ENCODE measurements at regions not wholly inside any gene's neighbourhood (a gene's known extent, or its start where the extent isn't known, plus 50 kb on each side); places are given as distances from the start of the nearest gene placed in this dataset.
A peak's percentile ranks its signal among the peaks of the same experiment; 100 is the strongest.

DNA sequence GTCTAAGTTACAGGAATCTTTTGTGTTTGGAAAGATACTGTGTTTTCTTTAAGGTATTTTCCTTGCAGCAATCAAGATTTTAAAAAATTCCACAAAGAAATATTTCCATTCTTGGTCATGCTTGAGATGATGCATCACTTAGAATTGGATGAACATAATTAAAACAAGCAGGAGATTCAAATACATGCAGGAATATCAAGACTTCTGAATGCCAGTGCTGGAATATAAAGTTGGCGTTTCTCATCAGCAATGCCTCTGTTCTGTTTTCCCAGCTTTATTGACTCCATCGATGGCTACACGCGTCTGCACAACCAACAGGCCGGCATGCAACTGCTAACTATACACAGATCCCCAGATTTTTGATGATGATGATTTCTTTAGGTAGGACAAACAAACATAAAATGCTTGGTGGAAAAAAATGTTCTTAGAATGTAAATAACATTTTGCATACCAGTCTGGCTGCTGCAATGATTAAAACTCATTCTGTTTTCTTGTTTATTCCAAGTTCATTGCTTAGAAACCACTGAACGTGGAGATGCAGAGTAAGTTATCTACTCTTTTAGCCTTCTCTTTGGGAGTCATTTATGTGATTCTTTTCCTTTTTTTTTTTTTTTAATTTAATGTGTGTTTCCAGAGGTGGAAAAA, 91.3 kb upstream of the FAM171A1 start:
- H3K79me2 ChIP-seq (ENCODE audit: low read length): no peaks in the 10 kb centered on the region
- no peaks in the 10 kb centered on the region for H3K4me1 ChIP-seq (ENCODE audit: low read length)

GRCh38 chr10:15461353-15462108, 90.4 kb upstream of the FAM171A1 start:
- no peaks in the 10 kb centered on the region for H3K36me3 ChIP-seq (ENCODE audit: insufficient read depth, low read length)
- H3K9me2 ChIP-seq (replicated peaks; ENCODE audit: insufficient read depth, low read length): no peaks in the 10 kb centered on the region
- no peaks in the 10 kb centered on the region for H3K27me3 ChIP-seq (ENCODE audit: low read length)
- no peak overlapping the region for H3K4me2 ChIP-seq (ENCODE audit: low read depth, low read length, poor library complexity, severe bottlenecking)
- no peak overlapping the region for H3K27ac ChIP-seq (ENCODE audit: low read length)
- no peaks in the 10 kb centered on the region for H4K20me1 ChIP-seq (ENCODE audit: insufficient read depth, low read depth, low read length)
- H3K4me3 ChIP-seq (ENCODE audit: low read length): no peak overlapping the region
- no peaks in the 10 kb centered on the region for H3K9me3 ChIP-seq (ENCODE audit: low read length)
- DNase-seq: peak; percentile 43
- no peak overlapping the region for H2AFZ ChIP-seq (ENCODE audit: low read length)
- no peak overlapping the region for H3K9ac ChIP-seq (ENCODE audit: low read length)
- H3K79me2 ChIP-seq (ENCODE audit: low read length): no peaks in the 10 kb centered on the region
- no peaks in the 10 kb centered on the region for H3K4me1 ChIP-seq (ENCODE audit: low read length)

More for the DNA sequence above, 91.3 kb upstream of the FAM171A1 start:
- H3K27ac ChIP-seq (ENCODE audit: low read length): no peak overlapping the region
- H3K4me3 ChIP-seq (ENCODE audit: low read length): no peak overlapping the region
- no peak overlapping the region for H3K9ac ChIP-seq (ENCODE audit: low read length)
- H3K9me2 ChIP-seq (replicated peaks; ENCODE audit: insufficient read depth, low read length): no peaks in the 10 kb centered on the region
- no peak overlapping the region for H3K4me2 ChIP-seq (ENCODE audit: low read depth, low read length, poor library complexity, severe bottlenecking)
- no peak for DNase-seq
- H2AFZ ChIP-seq (ENCODE audit: low read length): no peak overlapping the region
- no peaks in the 10 kb centered on the region for H3K27me3 ChIP-seq (ENCODE audit: low read length)
- no peaks in the 10 kb centered on the region for H3K9me3 ChIP-seq (ENCODE audit: low read length)
- no peaks in the 10 kb centered on the region for H4K20me1 ChIP-seq (ENCODE audit: insufficient read depth, low read depth, low read length)
- no peaks in the 10 kb centered on the region for H3K36me3 ChIP-seq (ENCODE audit: insufficient read depth, low read length)

DNA sequence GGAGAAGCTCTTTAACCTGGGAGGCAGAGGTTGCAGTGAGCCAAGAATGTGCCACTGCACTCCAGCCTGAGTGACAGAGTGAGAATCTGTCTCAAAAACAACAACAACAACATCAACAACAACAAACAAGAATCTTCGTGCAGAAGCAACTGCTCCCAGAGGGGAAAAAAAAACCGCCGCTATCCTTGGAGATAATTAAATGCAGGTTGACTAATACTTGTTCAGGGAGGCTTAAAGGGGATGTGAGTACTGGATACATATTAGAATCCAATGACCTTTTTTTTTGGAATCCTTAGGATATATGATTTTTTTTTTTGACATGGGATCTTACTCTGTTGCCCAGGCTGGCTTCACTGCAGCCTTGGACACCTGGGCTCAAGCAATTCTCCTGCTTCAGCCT, 89.6 kb upstream of the FAM171A1 start:
- Histone ChIP-seq H3K9ac (ENCODE audit: low read length) (no peak overlapping the region), H3K27ac (ENCODE audit: low read length) (no peak overlapping the region), H2AFZ (ENCODE audit: low read length) (no peak overlapping the region), H3K9me2 (replicated peaks; ENCODE audit: insufficient read depth, low read length) (no peaks in the 10 kb centered on the region), H3K36me3 (ENCODE audit: insufficient read depth, low read length) (no peaks in the 10 kb centered on the region), H3K27me3 (ENCODE audit: low read length) (no peaks in the 10 kb centered on the region), H3K4me1 (ENCODE audit: low read length) (no peaks in the 10 kb centered on the region), H3K4me3 (ENCODE audit: low read length) (no peak overlapping the region), H3K79me2 (ENCODE audit: low read length) (no peaks in the 10 kb centered on the region), H3K4me2 (ENCODE audit: low read depth, low read length, poor library complexity, severe bottlenecking) (no peak overlapping the region), H3K9me3 (ENCODE audit: low read length) (no peaks in the 10 kb centered on the region), H4K20me1 (ENCODE audit: insufficient read depth, low read depth, low read length) (no peaks in the 10 kb centered on the region)
- no peak for DNase-seq

DNA sequence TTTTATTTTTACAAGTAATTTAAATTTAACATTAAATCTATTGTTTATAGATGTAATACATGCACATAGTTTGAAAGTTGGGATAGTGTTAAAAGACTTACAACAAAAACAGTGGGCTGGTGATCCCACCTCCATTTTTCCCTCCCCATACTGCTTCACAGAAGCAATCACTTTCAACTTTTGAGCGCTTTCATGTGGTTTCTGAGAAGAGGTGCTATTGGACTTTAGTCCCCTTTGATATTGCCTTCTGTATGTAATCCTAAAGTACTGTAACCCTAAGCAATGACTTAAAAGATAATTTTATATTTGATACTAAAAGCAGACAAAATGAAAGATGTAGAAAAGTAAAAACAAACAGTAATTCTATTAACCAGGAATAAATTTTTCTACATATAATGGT, 88.1 kb upstream of the FAM171A1 start:
- no peaks in the 10 kb centered on the region for H4K20me1 ChIP-seq (ENCODE audit: insufficient read depth, low read depth, low read length)
- no peaks in the 10 kb centered on the region for H3K27me3 ChIP-seq (ENCODE audit: low read length)
- no peaks in the 10 kb centered on the region for H3K79me2 ChIP-seq (ENCODE audit: low read length)
- H3K27ac ChIP-seq (ENCODE audit: low read length): no peak overlapping the region
- H3K4me2 ChIP-seq (ENCODE audit: low read depth, low read length, poor library complexity, severe bottlenecking): no peak overlapping the region
- H3K4me1 ChIP-seq (ENCODE audit: low read length): no peaks in the 10 kb centered on the region
- H3K9me3 ChIP-seq (ENCODE audit: low read length): no peaks in the 10 kb centered on the region
- no peaks in the 10 kb centered on the region for H3K9me2 ChIP-seq (replicated peaks; ENCODE audit: insufficient read depth, low read length)
- no peak overlapping the region for H3K4me3 ChIP-seq (ENCODE audit: low read length)
- DNase-seq: no peak
- no peaks in the 10 kb centered on the region for H3K36me3 ChIP-seq (ENCODE audit: insufficient read depth, low read length)
- no peak overlapping the region for H3K9ac ChIP-seq (ENCODE audit: low read length)
- no peak overlapping the region for H2AFZ ChIP-seq (ENCODE audit: low read length)

- Histone ChIP-seq H3K79me2 (ENCODE audit: low read length) (no peaks in the 10 kb centered on the region), H4K20me1 (ENCODE audit: insufficient read depth, low read depth, low read length) (no peaks in the 10 kb centered on the region), H3K4me3 (ENCODE audit: low read length) (no peak overlapping the region), H3K9me3 (ENCODE audit: low read length) (no peaks in the 10 kb centered on the region), H3K27ac (ENCODE audit: low read length) (no peak overlapping the region), H3K36me3 (ENCODE audit: insufficient read depth, low read length) (no peaks in the 10 kb centered on the region), H3K9ac (ENCODE audit: low read length) (no peak overlapping the region), H3K27me3 (ENCODE audit: low read length) (no peaks in the 10 kb centered on the region), H3K4me1 (ENCODE audit: low read length) (no peaks in the 10 kb centered on the region), H3K4me2 (ENCODE audit: low read depth, low read length, poor library complexity, severe bottlenecking) (no peak overlapping the region), H2AFZ (ENCODE audit: low read length) (no peak overlapping the region), H3K9me2 (replicated peaks; ENCODE audit: insufficient read depth, low read length) (no peaks in the 10 kb centered on the region)
- no peak for DNase-seq
Observed at GRCh38 chr10:15457382-15457781, 86.3 kb upstream of the FAM171A1 start.

- Histone ChIP-seq H4K20me1 (ENCODE audit: insufficient read depth, low read depth, low read length) (no peaks in the 10 kb centered on the region), H3K27ac (ENCODE audit: low read length) (no peak overlapping the region), H3K27me3 (ENCODE audit: low read length) (no peaks in the 10 kb centered on the region), H3K36me3 (ENCODE audit: insufficient read depth, low read length) (no peaks in the 10 kb centered on the region), H3K4me1 (ENCODE audit: low read length) (no peaks in the 10 kb centered on the region), H3K79me2 (ENCODE audit: low read length) (no peaks in the 10 kb centered on the region), H3K9me3 (ENCODE audit: low read length) (no peaks in the 10 kb centered on the region), H3K4me2 (ENCODE audit: low read depth, low read length, poor library complexity, severe bottlenecking) (no peak overlapping the region), H3K9ac (ENCODE audit: low read length) (no peak overlapping the region), H2AFZ (ENCODE audit: low read length) (no peak overlapping the region), H3K9me2 (replicated peaks; ENCODE audit: insufficient read depth, low read length) (no peaks in the 10 kb centered on the region), H3K4me3 (ENCODE audit: low read length) (no peak overlapping the region)
- no peak for DNase-seq
Observed at GRCh38 chr10:15455456-15455855, 84.4 kb upstream of the FAM171A1 start.

- no peak for DNase-seq
- no peaks in the 10 kb centered on the region for H3K4me1 ChIP-seq (ENCODE audit: low read length)
- no peak overlapping the region for H3K4me3 ChIP-seq (ENCODE audit: low read length)
- no peaks in the 10 kb centered on the region for H3K9me2 ChIP-seq (replicated peaks; ENCODE audit: insufficient read depth, low read length)
- H3K4me2 ChIP-seq (ENCODE audit: low read depth, low read length, poor library complexity, severe bottlenecking): no peak overlapping the region
- H3K27ac ChIP-seq (ENCODE audit: low read length): no peak overlapping the region
- H3K27me3 ChIP-seq (ENCODE audit: low read length): no peaks in the 10 kb centered on the region
- H3K79me2 ChIP-seq (ENCODE audit: low read length): no peaks in the 10 kb centered on the region
- H3K9ac ChIP-seq (ENCODE audit: low read length): no peak overlapping the region
- H3K36me3 ChIP-seq (ENCODE audit: insufficient read depth, low read length): no peaks in the 10 kb centered on the region
- H3K9me3 ChIP-seq (ENCODE audit: low read length): no peaks in the 10 kb centered on the region
- no peak overlapping the region for H2AFZ ChIP-seq (ENCODE audit: low read length)
- H4K20me1 ChIP-seq (ENCODE audit: insufficient read depth, low read depth, low read length): no peaks in the 10 kb centered on the region
Observed at GRCh38 chr10:15453926-15454325, 82.8 kb upstream of the FAM171A1 start.

DNA sequence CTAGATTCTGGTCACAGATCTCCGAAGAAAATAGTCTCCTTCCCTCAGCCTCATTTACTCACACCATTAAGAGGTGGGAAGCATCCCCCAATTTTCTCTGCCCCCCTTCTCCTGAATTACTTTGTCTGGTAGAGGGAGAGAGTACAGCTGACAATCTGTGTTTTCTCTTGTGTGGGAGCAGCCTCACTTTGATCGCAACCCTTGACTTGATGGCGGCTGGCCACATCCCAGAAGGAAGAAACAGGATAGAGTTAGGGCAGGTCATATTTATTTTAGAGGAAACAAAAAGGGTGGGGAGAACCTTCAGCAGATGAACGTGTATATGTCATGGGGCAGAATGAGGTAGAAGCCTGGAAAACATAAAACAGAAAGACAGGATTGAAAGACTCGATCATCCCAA, 82.4 kb upstream of the FAM171A1 start:
- no peaks in the 10 kb centered on the region for H3K27me3 ChIP-seq (ENCODE audit: low read length)
- no peak overlapping the region for H3K9ac ChIP-seq (ENCODE audit: low read length)
- peaks cover 3% of the 10 kb centered on the region; the same call in 1 of the 2 replicates for H3K4me1 ChIP-seq (ENCODE audit: low read length)
- H3K4me3 ChIP-seq (ENCODE audit: low read length): no peak overlapping the region
- no peak overlapping the region for H3K4me2 ChIP-seq (ENCODE audit: low read depth, low read length, poor library complexity, severe bottlenecking)
- no peak overlapping the region for H2AFZ ChIP-seq (ENCODE audit: low read length)
- H3K9me3 ChIP-seq (ENCODE audit: low read length): no peaks in the 10 kb centered on the region
- no peaks in the 10 kb centered on the region for H3K79me2 ChIP-seq (ENCODE audit: low read length)
- H3K27ac ChIP-seq (ENCODE audit: low read length): no peak overlapping the region
- H3K9me2 ChIP-seq (replicated peaks; ENCODE audit: insufficient read depth, low read length): no peaks in the 10 kb centered on the region
- DNase-seq: no peak
- no peaks in the 10 kb centered on the region for H4K20me1 ChIP-seq (ENCODE audit: insufficient read depth, low read depth, low read length)
- no peaks in the 10 kb centered on the region for H3K36me3 ChIP-seq (ENCODE audit: insufficient read depth, low read length)

All from Karpas-422 (cell line).